ENCODE measurements at regions not wholly inside any gene's neighbourhood (a gene's known extent, or its start where the extent isn't known, plus 50 kb on each side); places are given as distances from the start of the nearest gene placed in this dataset.
A peak's percentile ranks its signal among the peaks of the same experiment; 100 is the strongest.

DNA sequence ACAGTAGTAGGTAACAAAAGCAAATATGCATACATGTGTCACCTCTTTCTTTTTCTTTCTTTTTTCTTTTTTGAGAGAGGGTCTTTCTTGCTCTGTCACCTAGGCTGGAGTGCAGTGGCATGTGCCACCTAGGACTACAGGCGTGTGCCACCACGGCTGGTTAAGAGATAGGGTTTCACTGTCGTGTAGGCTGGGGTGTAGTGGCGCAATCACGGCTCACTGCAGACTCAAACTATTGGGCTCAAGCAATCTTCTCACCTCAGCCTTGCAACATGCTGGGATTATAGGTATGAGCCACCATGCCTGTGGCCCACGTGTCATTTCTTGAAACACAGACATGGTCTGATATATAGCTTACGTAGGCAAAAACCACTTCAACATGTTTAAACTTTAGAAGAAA lies 397.7 kb upstream of the PMFBP1 start:
- H2AFZ ChIP-seq (ENCODE audit: low read depth, low read length): no peak overlapping the region

GRCh38 chr16:72568502-72568901 lies 396.5 kb upstream of the PMFBP1 start:
- no peak for TF ChIP-seq MCM3 (IDR thresholded peaks at IDR 0.05)
- no peak for TF ChIP-seq MTF1 (CRISPR knock-in tag; IDR thresholded peaks at IDR 0.05; ENCODE audit: borderline replicate concordance)
- TF ChIP-seq ZKSCAN1 (IDR thresholded peaks at IDR 0.05; ENCODE audit: low read depth, low read length): no peak
- no peak for TF ChIP-seq ILK (tag; IDR thresholded peaks at IDR 0.05; ENCODE audit: borderline replicate concordance, low read depth)
- TF ChIP-seq NBN (IDR thresholded peaks at IDR 0.05; ENCODE audit: low read depth): no peak
- TF ChIP-seq COPS2 (conservative IDR thresholded peaks at IDR 0.05): no peak
- no peak overlapping the region for H3K4me2 ChIP-seq (ENCODE audit: insufficient read depth, low read length)
- H3K4me1 ChIP-seq (replicated peaks in 1 of 2; ENCODE audit: control insufficient read depth in 2 of 2, insufficient read depth in 2 of 2, low read length in 2 of 2): peaks cover 0 to 5% of the 10 kb centered on the region in 2 experiments; a peak in 1 of 5 replicates
- no peaks in the 10 kb centered on the region for H3K79me2 ChIP-seq (ENCODE audit: control insufficient read depth, insufficient read depth, low read length)
- in situ Hi-C loops (cut with MboI) (no loop called here), intact Hi-C loops (cut with micrococcal nuclease) (no loop called here)
- no peaks in the 10 kb centered on the region for H3K27me3 ChIP-seq (ENCODE audit: control insufficient read depth in 2 of 2, insufficient read depth in 2 of 2, low read length in 2 of 2)
- no peak for ATAC-seq
- no peak for FAIRE-seq
- no peaks in the 10 kb centered on the region for H3K9me3 ChIP-seq (replicated peaks; ENCODE audit: control insufficient read depth, insufficient read depth, low read depth, low read length)
- no peak overlapping the region for H3K27ac ChIP-seq (ENCODE audit: extremely low read depth, low read depth, low read length)
- H3K9ac ChIP-seq (ENCODE audit: insufficient read depth in 1 of 2, low read depth in 2 of 2, low read length in 2 of 2): no peak overlapping the region
- no peak for DNase-seq (ENCODE audit: extremely low read depth in 1 of 4, low spot score in 3 of 4)
- 0% methylated on average over 1 of the region's 1 CpG for WGBS (ENCODE audit: insufficient coverage, low coverage, missing lambda C conversion rate)
- no peaks in the 10 kb centered on the region; the same call in 1 of the 2 replicates for H4K20me1 ChIP-seq (replicated peaks; ENCODE audit: control insufficient read depth, insufficient read depth, low read length)
- no TSS peak for BruUV-seq (replicated peaks)
- no peaks in the 10 kb centered on the region for H3K9me1 ChIP-seq (ENCODE audit: control insufficient read depth, insufficient read depth, low read length)
- POLR2A ChIA-PET: interaction anchor here (0.6 kb wide), 1 partner anchor 627 kb away, joined by 4 read pairs; no protein-coding TSS in a partner anchor
- no peak overlapping the region for H2AFZ ChIP-seq (ENCODE audit: low read depth, low read length)
- no peak overlapping the region for H3K4me3 ChIP-seq
- CTCF ChIA-PET (ENCODE audit: low intra/inter-chr PET ratio): no interaction called here
- no peaks in the 10 kb centered on the region for H3K36me3 ChIP-seq (ENCODE audit: control insufficient read depth, insufficient read depth, low read length)

More for the DNA sequence above, 397.7 kb upstream of the PMFBP1 start:
- FAIRE-seq (no peak), DNase-seq (ENCODE audit: extremely low read depth in 1 of 4, low spot score in 3 of 4) (no peak), ATAC-seq (no peak)
- TF ChIP-seq CEBPB (tag; IDR thresholded peaks at IDR 0.05) (peak; percentile 38; the same call in 1 of the 2 replicates), DACH1 (IDR thresholded peaks at IDR 0.05; ENCODE audit: partially characterized antibody) (no peak)
- H3K9me3 ChIP-seq (replicated peaks; ENCODE audit: control insufficient read depth, insufficient read depth, low read depth, low read length): no peaks in the 10 kb centered on the region
- in situ Hi-C loops (cut with MboI) (no loop called here), intact Hi-C loops (cut with micrococcal nuclease) (no loop called here)
- peaks cover 0 to 5% of the 10 kb centered on the region in 2 experiments; a peak in 1 of 5 replicates for H3K4me1 ChIP-seq (replicated peaks in 1 of 2; ENCODE audit: control insufficient read depth in 2 of 2, insufficient read depth in 2 of 2, low read length in 2 of 2)
- no TSS peak for BruUV-seq (replicated peaks)
- H3K4me2 ChIP-seq (ENCODE audit: insufficient read depth, low read length): no peak overlapping the region
- no peaks in the 10 kb centered on the region for H3K36me3 ChIP-seq (ENCODE audit: control insufficient read depth, insufficient read depth, low read length)
- no peak overlapping the region for H3K27ac ChIP-seq (ENCODE audit: extremely low read depth, low read depth, low read length)
- no peaks in the 10 kb centered on the region for H3K27me3 ChIP-seq (ENCODE audit: control insufficient read depth in 2 of 2, insufficient read depth in 2 of 2, low read length in 2 of 2)
- no peaks in the 10 kb centered on the region for H3K9me1 ChIP-seq (ENCODE audit: control insufficient read depth, insufficient read depth, low read length)
- H4K20me1 ChIP-seq (replicated peaks; ENCODE audit: control insufficient read depth, insufficient read depth, low read length): no peaks in the 10 kb centered on the region; the same call in 1 of the 2 replicates
- WGBS (ENCODE audit: insufficient coverage, low coverage, missing lambda C conversion rate): 63% methylated on average over 7 of the region's 7 CpGs
- POLR2A ChIA-PET: no interaction called here
- H3K79me2 ChIP-seq (ENCODE audit: control insufficient read depth, insufficient read depth, low read length): no peaks in the 10 kb centered on the region
- CTCF ChIA-PET (ENCODE audit: low intra/inter-chr PET ratio): no interaction called here
- H3K4me3 ChIP-seq: no peak overlapping the region
- H3K9ac ChIP-seq (ENCODE audit: insufficient read depth in 1 of 2, low read depth in 2 of 2, low read length in 2 of 2): no peak overlapping the region

All from K562 (cell line).